Stomach smooth muscle (tissue), 2 donors: ENCODE measurements at regions not wholly inside any gene's neighbourhood (a gene's known extent, or its start where the extent isn't known, plus 50 kb on each side); places are given as distances from the start of the nearest gene placed in this dataset.

Experiments
- H3K27ac ChIP-seq: one replicate; pipeline ENCODE4 v1.7.0; 2013; ENCODE audit warnings: mild to moderate bottlenecking, low read length, inconsistent platforms
- H3K27me3 ChIP-seq, 2 donors: one replicate each; pipeline ENCODE4 v1.7.0; 2013; ENCODE audit warnings: low read length in 2 of 2; ENCODE audit not compliant: insufficient read depth in 2 of 2, control insufficient read depth in 1 of 2
- H3K36me3 ChIP-seq, 2 donors: one replicate each; pipeline ENCODE4 v1.7.0; 2013; ENCODE audit warnings: low read length in 2 of 2; ENCODE audit not compliant: control insufficient read depth in 2 of 2, insufficient read depth in 2 of 2
- H3K4me1 ChIP-seq: one replicate; pipeline ENCODE4 v1.7.0; 2013; ENCODE audit warnings: low read length; ENCODE audit not compliant: control insufficient read depth, insufficient read depth
- H3K4me3 ChIP-seq, 2 donors: one replicate each; pipeline ENCODE4 v1.7.0; 2013; ENCODE audit warnings: low read length in 2 of 2
- H3K9ac ChIP-seq, 2 donors: one replicate each; pipeline ENCODE4 v1.7.0; 2013; ENCODE audit warnings: low read length in 2 of 2, mild to moderate bottlenecking in 1 of 2
- H3K9me3 ChIP-seq, 2 donors: one replicate each; pipeline ENCODE4 v1.7.0; 2013; ENCODE audit warnings: low read length in 2 of 2; ENCODE audit not compliant: control insufficient read depth in 2 of 2
- donor health status: healthy.
- donor health status: Pancreatic carcinoma.

DNA sequence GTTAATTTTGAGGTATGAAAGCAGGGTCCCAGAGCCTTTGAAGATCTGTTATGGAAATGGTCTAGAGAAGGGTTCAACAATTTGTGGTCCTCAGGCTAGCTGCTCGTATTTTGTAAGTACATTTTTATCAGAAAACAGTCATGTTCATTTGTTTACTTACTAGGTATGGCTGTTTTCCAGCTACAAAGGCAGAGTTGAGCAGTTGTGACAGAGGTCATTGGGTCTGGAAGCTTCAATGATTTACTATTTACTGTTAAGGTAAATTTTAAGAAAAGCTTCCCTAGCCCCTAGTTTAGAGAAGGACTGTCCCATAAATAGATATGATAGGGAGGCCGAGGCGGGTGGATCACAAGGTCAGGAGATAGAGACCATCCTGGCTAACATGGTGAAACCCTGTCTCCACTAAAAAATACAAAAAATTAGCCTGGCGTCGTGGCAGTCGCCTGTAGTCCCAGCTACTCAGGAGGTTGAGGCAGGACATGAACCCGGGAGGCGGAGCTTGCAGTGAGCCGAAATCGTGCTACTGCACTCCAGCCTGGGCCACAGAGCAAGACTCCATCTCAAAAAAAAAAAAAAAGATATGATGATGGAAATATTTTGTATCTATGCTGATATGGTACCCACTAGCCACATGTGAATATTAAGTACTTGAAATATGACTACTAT, 538.4 kb upstream of the CITED2 start:
- H3K4me3 ChIP-seq, result no peak overlapping the region
- H3K27me3 ChIP-seq, result no peaks in the 10 kb centered on the region
- no peaks in the 10 kb centered on the region for H3K36me3 ChIP-seq
- H3K9ac ChIP-seq, result no peak overlapping the region
- no peaks in the 10 kb centered on the region for H3K9me3 ChIP-seq
- H3K27ac ChIP-seq, result no peak overlapping the region
- H3K4me1 ChIP-seq, result no peaks in the 10 kb centered on the region

GRCh38 chr6:139909992-139910391, 535.5 kb upstream of the CITED2 start:
- H3K4me1 ChIP-seq, result no peaks in the 10 kb centered on the region
- no peak overlapping the region for H3K27ac ChIP-seq
- H3K9ac ChIP-seq, result no peak overlapping the region
- H3K36me3 ChIP-seq, result no peaks in the 10 kb centered on the region
- H3K4me3 ChIP-seq, result no peak overlapping the region
- no peaks in the 10 kb centered on the region for H3K9me3 ChIP-seq
- no peaks in the 10 kb centered on the region for H3K27me3 ChIP-seq

DNA sequence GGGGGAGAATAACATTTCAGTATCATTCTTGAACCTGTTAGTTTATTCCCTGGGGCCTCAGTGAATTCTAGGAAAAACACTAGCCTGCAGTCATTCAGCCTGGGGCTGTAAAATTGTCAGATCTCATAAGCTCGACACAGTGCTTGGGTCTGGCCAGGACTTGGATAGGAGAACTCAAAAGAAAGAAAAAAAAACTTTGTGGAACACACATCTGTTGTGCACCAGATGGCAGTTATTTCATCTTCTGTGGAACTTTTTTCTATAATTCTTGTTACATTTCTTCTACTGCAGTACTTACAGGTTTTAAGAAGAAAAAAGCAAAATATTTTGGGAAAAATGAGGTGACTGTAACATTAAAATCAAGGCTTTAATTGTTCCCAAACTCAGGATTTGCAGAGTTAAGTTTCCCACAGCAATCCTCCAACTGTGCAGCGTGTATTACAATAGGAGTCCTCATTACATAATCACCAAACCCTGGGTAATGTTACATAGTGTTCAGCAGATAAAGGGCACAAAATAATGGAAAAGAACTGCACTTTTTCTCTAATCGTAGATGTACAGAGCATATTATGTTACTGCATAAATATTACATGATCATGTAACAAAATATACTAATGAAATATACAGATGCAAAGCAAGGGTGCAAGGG, 531.1 kb upstream of the CITED2 start:
- Histone ChIP-seq H3K27me3 (no peaks in the 10 kb centered on the region), H3K4me1 (no peaks in the 10 kb centered on the region), H3K36me3 (no peaks in the 10 kb centered on the region), H3K9me3 (no peaks in the 10 kb centered on the region), H3K4me3 (no peak overlapping the region), H3K27ac (no peak overlapping the region), H3K9ac (no peak overlapping the region)

DNA sequence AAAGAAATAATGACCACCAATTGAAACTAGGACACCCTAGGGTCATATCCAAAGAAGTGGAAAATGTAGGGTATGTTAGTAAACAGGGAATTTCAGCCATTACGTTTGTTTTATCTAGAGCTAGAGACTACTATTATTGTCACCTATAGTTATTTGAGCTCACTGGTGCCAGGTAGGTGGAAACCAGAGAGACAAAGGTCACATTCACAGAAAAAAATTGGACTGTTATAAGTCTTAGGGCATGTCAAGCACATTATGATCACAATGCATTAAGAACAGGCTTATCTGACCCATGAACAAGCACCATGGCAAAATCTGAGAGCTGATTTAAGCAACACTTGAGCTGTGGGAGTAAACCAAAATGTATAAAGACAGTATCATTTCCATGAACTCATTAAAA, 530.1 kb upstream of the CITED2 start:
- Histone ChIP-seq H3K4me3 (no peak overlapping the region), H3K27ac (no peak overlapping the region), H3K9me3 (no peaks in the 10 kb centered on the region), H3K4me1 (no peaks in the 10 kb centered on the region), H3K27me3 (no peaks in the 10 kb centered on the region), H3K9ac (no peak overlapping the region), H3K36me3 (no peaks in the 10 kb centered on the region)

- H3K36me3 ChIP-seq, result no peaks in the 10 kb centered on the region
- no peak overlapping the region for H3K4me3 ChIP-seq
- H3K4me1 ChIP-seq, result no peaks in the 10 kb centered on the region
- no peak overlapping the region for H3K9ac ChIP-seq
- H3K9me3 ChIP-seq, result no peaks in the 10 kb centered on the region
- no peaks in the 10 kb centered on the region for H3K27me3 ChIP-seq
- H3K27ac ChIP-seq, result no peak overlapping the region
Measured at GRCh38 chr6:139904158-139904533, 529.7 kb upstream of the CITED2 start.

GRCh38 chr6:139903411-139904157, 529.1 kb upstream of the CITED2 start:
- Histone ChIP-seq H3K9me3 (no peaks in the 10 kb centered on the region), H3K4me1 (no peaks in the 10 kb centered on the region), H3K27me3 (no peaks in the 10 kb centered on the region), H3K9ac (no peak overlapping the region), H3K4me3 (no peak overlapping the region), H3K27ac (no peak overlapping the region), H3K36me3 (no peaks in the 10 kb centered on the region)

DNA sequence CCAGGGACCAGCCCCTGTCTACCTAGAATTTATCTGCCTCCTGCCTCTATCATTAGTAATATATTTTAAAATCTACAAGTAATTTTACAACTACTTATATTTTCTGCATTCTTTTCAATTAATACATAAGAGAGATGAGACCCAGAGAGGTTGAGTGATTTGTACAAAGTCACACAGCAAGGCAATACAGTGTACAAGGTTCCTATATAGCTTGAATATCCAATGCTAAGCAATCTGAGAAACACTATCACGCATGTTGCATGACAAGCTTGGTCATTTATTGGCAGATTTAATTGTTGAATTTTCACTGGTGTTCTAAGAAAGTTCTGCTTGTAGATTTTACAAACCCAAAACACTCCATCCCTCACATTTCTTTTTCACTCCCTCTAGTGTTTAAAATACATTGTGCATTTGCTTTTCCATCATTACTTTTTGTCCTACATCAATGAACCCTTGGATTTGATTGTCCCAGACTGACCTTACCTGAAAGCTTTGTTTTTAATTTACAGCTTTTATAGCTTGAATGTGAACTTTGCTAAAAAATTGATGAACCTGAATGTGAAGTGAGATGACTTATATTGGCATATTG, 520.9 kb upstream of the CITED2 start:
- no peak overlapping the region for H3K4me3 ChIP-seq
- no peak overlapping the region for H3K27ac ChIP-seq
- H3K36me3 ChIP-seq, result no peaks in the 10 kb centered on the region
- H3K9ac ChIP-seq, result no peak overlapping the region
- no peaks in the 10 kb centered on the region for H3K27me3 ChIP-seq
- H3K4me1 ChIP-seq, result no peaks in the 10 kb centered on the region
- no peaks in the 10 kb centered on the region for H3K9me3 ChIP-seq

- Histone ChIP-seq H3K4me1 (no peaks in the 10 kb centered on the region), H3K4me3 (no peak overlapping the region), H3K27ac (no peak overlapping the region), H3K36me3 (no peaks in the 10 kb centered on the region), H3K9ac (no peak overlapping the region), H3K27me3 (no peaks in the 10 kb centered on the region), H3K9me3 (no peaks in the 10 kb centered on the region)
Measured at GRCh38 chr6:139894271-139894670, 519.8 kb upstream of the CITED2 start.

DNA sequence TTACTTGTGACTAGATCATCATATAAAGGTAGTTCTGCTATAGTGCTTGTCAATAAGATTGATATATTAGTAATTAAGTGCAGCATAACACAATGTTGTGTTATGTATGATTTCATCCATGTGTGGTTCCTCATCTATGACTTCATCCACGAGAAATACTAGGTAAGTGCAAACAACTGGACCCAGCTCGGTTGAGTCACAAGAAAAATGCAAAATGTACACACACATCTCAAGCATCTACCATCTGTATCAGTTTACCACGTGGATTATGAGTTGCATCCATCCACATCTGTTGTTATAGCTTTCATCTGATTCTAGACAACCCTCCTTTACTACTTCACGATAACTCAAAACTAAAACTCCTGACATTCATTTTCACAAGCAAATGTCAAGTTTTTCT, 517.0 kb upstream of the CITED2 start:
- Histone ChIP-seq H3K36me3 (no peaks in the 10 kb centered on the region), H3K27me3 (no peaks in the 10 kb centered on the region), H3K9me3 (no peaks in the 10 kb centered on the region), H3K4me1 (no peaks in the 10 kb centered on the region), H3K27ac (no peak overlapping the region), H3K9ac (no peak overlapping the region), H3K4me3 (no peak overlapping the region)

DNA sequence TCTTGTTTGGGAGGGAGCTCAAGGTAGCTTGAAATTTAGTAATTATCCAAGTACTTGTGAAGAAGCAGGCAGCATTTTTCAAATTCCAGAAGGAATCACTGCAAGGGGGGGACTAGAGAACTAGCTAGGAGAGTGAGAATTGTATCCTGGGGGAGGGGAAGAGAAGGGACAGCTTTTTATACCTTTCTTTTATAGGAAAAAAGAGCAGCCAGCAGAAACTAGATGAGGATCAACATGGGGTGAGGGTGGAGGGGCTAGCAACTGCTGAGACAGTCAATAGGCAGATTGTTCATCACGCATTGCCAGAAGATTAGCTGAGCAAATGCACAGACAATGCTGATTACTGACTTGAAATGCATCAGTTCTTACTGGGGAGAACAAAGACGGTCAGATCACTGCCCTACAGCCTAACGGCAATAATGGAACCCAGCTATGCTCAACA, 514.3 kb upstream of the CITED2 start:
- Histone ChIP-seq H3K9ac (no peak overlapping the region), H3K4me1 (no peaks in the 10 kb centered on the region), H3K4me3 (no peak overlapping the region), H3K27me3 (no peaks in the 10 kb centered on the region), H3K27ac (no peak overlapping the region), H3K9me3 (no peaks in the 10 kb centered on the region), H3K36me3 (no peaks in the 10 kb centered on the region)
